ENCODE measurements at regions not wholly inside any gene's neighbourhood (a gene's known extent, or its start where the extent isn't known, plus 50 kb on each side); places are given as distances from the start of the nearest gene placed in this dataset.

DNA sequence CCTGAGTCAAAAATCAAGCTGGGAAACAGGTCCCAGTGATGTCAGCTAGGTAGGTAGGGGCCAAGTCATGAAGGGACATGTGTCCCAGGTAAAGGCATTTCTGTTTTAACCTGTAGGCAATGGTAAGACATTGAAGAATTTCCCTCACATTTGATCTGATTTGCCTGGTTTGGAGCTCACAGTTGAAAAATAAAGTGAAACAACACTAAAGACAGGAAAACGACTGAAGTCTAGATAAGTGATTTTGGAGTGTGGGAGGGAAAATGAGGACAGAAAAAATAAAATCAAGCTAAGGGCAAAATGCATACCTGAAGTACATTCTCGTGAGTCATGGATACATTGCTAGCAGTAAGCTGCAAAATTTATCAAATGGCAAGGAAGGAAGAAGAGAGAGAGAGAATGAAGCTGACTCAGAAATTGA lies 169.9 kb downstream of the SKIDA1 start:
- TF ChIP-seq, protein P1, sequence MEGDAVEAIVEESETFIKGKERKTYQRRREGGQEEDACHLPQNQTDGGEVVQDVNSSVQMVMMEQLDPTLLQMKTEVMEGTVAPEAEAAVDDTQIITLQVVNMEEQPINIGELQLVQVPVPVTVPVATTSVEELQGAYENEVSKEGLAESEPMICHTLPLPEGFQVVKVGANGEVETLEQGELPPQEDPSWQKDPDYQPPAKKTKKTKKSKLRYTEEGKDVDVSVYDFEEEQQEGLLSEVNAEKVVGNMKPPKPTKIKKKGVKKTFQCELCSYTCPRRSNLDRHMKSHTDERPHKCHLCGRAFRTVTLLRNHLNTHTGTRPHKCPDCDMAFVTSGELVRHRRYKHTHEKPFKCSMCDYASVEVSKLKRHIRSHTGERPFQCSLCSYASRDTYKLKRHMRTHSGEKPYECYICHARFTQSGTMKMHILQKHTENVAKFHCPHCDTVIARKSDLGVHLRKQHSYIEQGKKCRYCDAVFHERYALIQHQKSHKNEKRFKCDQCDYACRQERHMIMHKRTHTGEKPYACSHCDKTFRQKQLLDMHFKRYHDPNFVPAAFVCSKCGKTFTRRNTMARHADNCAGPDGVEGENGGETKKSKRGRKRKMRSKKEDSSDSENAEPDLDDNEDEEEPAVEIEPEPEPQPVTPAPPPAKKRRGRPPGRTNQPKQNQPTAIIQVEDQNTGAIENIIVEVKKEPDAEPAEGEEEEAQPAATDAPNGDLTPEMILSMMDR (IDR thresholded peaks at IDR 0.05) = no peak
- no peak for TF ChIP-seq POLR2A (IDR thresholded peaks at IDR 0.05)
